GM23338 (cell line): ENCODE measurements at regions not wholly inside any gene's neighbourhood (a gene's known extent, or its start where the extent isn't known, plus 50 kb on each side); places are given as distances from the start of the nearest gene placed in this dataset.

Experiments used
- ATAC-seq: fragments of 200-7000 bp; cut with Tn5 transposase; 3 replicates; pipeline ENCODE4 v1.9.1; 2020
- DNase-seq: peaks from one replicate; pipeline ENCODE4 v3.0.0-alpha.2; 2015; ENCODE audit warnings: low spot score
- H2AFZ ChIP-seq: fragments of 200-600 bp; sonication (generic); 2 replicates; pipeline ENCODE4 v1.8.0; 2016; ENCODE audit warnings: antibody characterized with exemption, mild to moderate bottlenecking, moderate library complexity
- H3F3A ChIP-seq: fragments of 200-600 bp; sonication (generic); replicated peaks from 2 replicates; pipeline ENCODE4 v1.8.0; 2017; ENCODE audit warnings: antibody characterized with exemption, mixed run types, low read depth
- H3K27ac ChIP-seq: fragments of 200-600 bp; sonication (generic); 2 replicates; pipeline ENCODE4 v1.6.1; 2016; ENCODE audit warnings: low read depth
- H3K27me3 ChIP-seq: fragments of 200-600 bp; sonication (generic); 2 replicates; pipeline ENCODE4 v1.8.0; 2016; ENCODE audit warnings: mild to moderate bottlenecking, mixed run types, moderate library complexity; ENCODE audit not compliant: insufficient read depth
- H3K36me3 ChIP-seq: fragments of 200-600 bp; sonication (generic); 2 replicates; pipeline ENCODE4 v1.8.0; 2016; ENCODE audit warnings: mild to moderate bottlenecking; ENCODE audit not compliant: insufficient read depth
- H3K4me1 ChIP-seq: fragments of 200-600 bp; sonication (generic); 2 replicates; pipeline ENCODE4 v1.8.0; 2016; ENCODE audit warnings: mild to moderate bottlenecking, moderate library complexity; ENCODE audit not compliant: insufficient read depth
- H3K4me2 ChIP-seq: fragments of 200-600 bp; sonication (generic); 2 replicates; pipeline ENCODE4 v1.7.1; 2017; ENCODE audit warnings: mixed run types
- H3K4me3 ChIP-seq: fragments of 200-600 bp; sonication (generic); 2 replicates; pipeline ENCODE4 v1.6.1; 2016; ENCODE audit warnings: mixed run types
- H3K79me2 ChIP-seq: fragments of 200-600 bp; sonication (generic); replicated peaks from 2 replicates; pipeline ENCODE4 v1.8.0; 2017; ENCODE audit warnings: mild to moderate bottlenecking; ENCODE audit not compliant: insufficient read depth
- H3K9me2 ChIP-seq: fragments of 200-600 bp; sonication (generic); 2 replicates; pipeline ENCODE4 v1.8.0; 2017; ENCODE audit not compliant: insufficient read depth
- H4K20me1 ChIP-seq: fragments of 200-600 bp; sonication (generic); replicated peaks from 2 replicates; pipeline ENCODE4 v1.8.0; 2017; ENCODE audit warnings: mild to moderate bottlenecking; ENCODE audit not compliant: insufficient read depth
- H3K27ac Mint-ChIP-seq: 2 replicates; pipeline ENCODE4 v1.8.0; 2020; ENCODE audit warnings: inconsistent platforms, mild to moderate bottlenecking, moderate library complexity, mixed read lengths
- H3K27me3 Mint-ChIP-seq: 3 replicates; pipeline ENCODE4 v1.8.0; 2022; ENCODE audit warnings: low read depth, mild to moderate bottlenecking, moderate library complexity, mixed read lengths, inconsistent platforms; ENCODE audit not compliant: insufficient read depth, poor library complexity
- H3K36me3 Mint-ChIP-seq: 3 replicates; pipeline ENCODE4 v1.8.0; 2021; ENCODE audit warnings: low read depth, mild to moderate bottlenecking, inconsistent platforms, moderate library complexity, mixed read lengths
- H3K4me1 Mint-ChIP-seq: 3 replicates; pipeline ENCODE4 v1.8.0; 2020; ENCODE audit warnings: mild to moderate bottlenecking, inconsistent platforms, mixed read lengths
- H3K4me3 Mint-ChIP-seq: 3 replicates; pipeline ENCODE4 v1.8.0; 2021; ENCODE audit warnings: moderate library complexity, mild to moderate bottlenecking, inconsistent platforms, mixed read lengths
- H3K9me3 Mint-ChIP-seq: 3 replicates; pipeline ENCODE4 v1.8.0; 2020; ENCODE audit warnings: moderate library complexity, mild to moderate bottlenecking, inconsistent platforms, mixed read lengths
- CREB1 ChIP-seq: fragments of 250-450 bp; sonication (Bioruptor Pico); IDR thresholded peaks from 2 replicates; pipeline ENCODE4 v1.5.0; 2020; ENCODE audit warnings: low read depth, mild to moderate bottlenecking, moderate library complexity
- ETS1 ChIP-seq: IDR thresholded peaks from 2 replicates; pipeline ENCODE4 v1.6.1; 2016; ENCODE audit warnings: antibody characterized with exemption
- EZH2 ChIP-seq: fragments of 200-600 bp; sonication (generic); IDR thresholded peaks from one replicate; pipeline ENCODE4 v1.8.0; 2017; ENCODE audit warnings: antibody characterized with exemption, mild to moderate bottlenecking, low read depth; ENCODE audit not compliant: unreplicated experiment
- EZH2phosphoT487 ChIP-seq: fragments of 200-600 bp; sonication (generic); IDR thresholded peaks from one replicate; pipeline ENCODE4 v1.8.1; 2018; ENCODE audit warnings: antibody characterized with exemption; ENCODE audit not compliant: unreplicated experiment
- JUNB ChIP-seq: IDR thresholded peaks from one replicate; pipeline ENCODE4 v1.6.1; 2016; ENCODE audit warnings: antibody characterized with exemption; ENCODE audit not compliant: unreplicated experiment
- STAT1 ChIP-seq: IDR thresholded peaks from one replicate; pipeline ENCODE4 v1.6.1; 2016; ENCODE audit warnings: antibody characterized with exemption; ENCODE audit not compliant: unreplicated experiment
- ZNF462 ChIP-seq: fragments of 250-450 bp; sonication (Bioruptor Pico); IDR thresholded peaks from 2 replicates; pipeline ENCODE4 v1.5.0; 2020; ENCODE audit warnings: mild to moderate bottlenecking, moderate library complexity
- TF ChIP-seq, protein P1 (sequence below): IDR thresholded peaks from one replicate; pipeline ENCODE4 v1.6.1; 2018; ENCODE audit warnings: antibody characterized with exemption; ENCODE audit not compliant: unreplicated experiment
- TF ChIP-seq, protein P2 (sequence below), 2 experiments: fragments of 200-600 bp in 1 of 2; sonication (generic) in 1 of 2; conservative IDR thresholded peaks; 2 replicates each; pipeline versions ENCODE4 v1.5.1 to v1.6.1; 2016 to 2017; ENCODE audit warnings: antibody characterized with exemption in 2 of 2, low read depth in 2 of 2, mild to moderate bottlenecking in 2 of 2, moderate library complexity in 1 of 2

- no peak for TF ChIP-seq ZNF462 (CRISPR knock-in tag)
Measured at GRCh38 chr15:47991357-47991756, 129.4 kb upstream of the SLC24A5 start (continued).

DNA sequence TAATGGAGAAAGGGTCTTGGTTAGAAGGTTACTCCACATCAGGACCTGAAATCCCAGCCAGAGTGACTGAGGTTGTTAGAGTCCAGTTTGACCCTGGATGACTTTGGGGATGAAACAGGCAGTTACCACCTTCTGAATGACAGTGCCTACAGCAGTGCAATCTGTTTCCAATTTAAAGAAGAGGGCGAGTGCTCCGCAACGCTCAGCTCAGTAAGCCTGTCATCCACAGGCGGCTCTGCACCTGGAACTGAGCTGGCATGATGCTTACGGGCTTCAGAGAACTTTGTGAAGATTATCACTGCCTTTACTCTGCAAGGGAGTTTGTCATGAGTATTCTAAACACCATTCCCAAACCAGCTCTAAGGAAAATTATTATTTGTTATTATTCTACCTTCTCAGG, 127.7 kb upstream of the SLC24A5 start:
- Histone ChIP-seq H3K4me2 (no peak overlapping the region), H3K27ac (no peak overlapping the region), H3K4me3 (no peak overlapping the region), H3K27me3 (no peaks in the 10 kb centered on the region), H2AFZ (no peak overlapping the region), H3K4me1 (no peaks in the 10 kb centered on the region), H3K9me2 (0 out of 2 replicates have a peak, but pooled peaks cover 1% of the 10 kb centered on the region), H3F3A (no peaks in the 10 kb centered on the region), H3K36me3 (no peaks in the 10 kb centered on the region), H3K79me2 (no peaks in the 10 kb centered on the region), H4K20me1 (no peaks in the 10 kb centered on the region)
- H3K27me3 Mint-ChIP-seq: no peaks in the 10 kb centered on the region
- TF ChIP-seq EZH2: no peak
- TF ChIP-seq, protein P1, sequence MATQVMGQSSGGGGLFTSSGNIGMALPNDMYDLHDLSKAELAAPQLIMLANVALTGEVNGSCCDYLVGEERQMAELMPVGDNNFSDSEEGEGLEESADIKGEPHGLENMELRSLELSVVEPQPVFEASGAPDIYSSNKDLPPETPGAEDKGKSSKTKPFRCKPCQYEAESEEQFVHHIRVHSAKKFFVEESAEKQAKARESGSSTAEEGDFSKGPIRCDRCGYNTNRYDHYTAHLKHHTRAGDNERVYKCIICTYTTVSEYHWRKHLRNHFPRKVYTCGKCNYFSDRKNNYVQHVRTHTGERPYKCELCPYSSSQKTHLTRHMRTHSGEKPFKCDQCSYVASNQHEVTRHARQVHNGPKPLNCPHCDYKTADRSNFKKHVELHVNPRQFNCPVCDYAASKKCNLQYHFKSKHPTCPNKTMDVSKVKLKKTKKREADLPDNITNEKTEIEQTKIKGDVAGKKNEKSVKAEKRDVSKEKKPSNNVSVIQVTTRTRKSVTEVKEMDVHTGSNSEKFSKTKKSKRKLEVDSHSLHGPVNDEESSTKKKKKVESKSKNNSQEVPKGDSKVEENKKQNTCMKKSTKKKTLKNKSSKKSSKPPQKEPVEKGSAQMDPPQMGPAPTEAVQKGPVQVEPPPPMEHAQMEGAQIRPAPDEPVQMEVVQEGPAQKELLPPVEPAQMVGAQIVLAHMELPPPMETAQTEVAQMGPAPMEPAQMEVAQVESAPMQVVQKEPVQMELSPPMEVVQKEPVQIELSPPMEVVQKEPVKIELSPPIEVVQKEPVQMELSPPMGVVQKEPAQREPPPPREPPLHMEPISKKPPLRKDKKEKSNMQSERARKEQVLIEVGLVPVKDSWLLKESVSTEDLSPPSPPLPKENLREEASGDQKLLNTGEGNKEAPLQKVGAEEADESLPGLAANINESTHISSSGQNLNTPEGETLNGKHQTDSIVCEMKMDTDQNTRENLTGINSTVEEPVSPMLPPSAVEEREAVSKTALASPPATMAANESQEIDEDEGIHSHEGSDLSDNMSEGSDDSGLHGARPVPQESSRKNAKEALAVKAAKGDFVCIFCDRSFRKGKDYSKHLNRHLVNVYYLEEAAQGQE: no peak
- no peak for TF ChIP-seq EZH2phosphoT487
- TF ChIP-seq CREB1 (CRISPR knock-in tag): no peak
- TF ChIP-seq ETS1: no peak
- no peak for TF ChIP-seq STAT1
- no peak for TF ChIP-seq JUNB
- TF ChIP-seq, protein P2, sequence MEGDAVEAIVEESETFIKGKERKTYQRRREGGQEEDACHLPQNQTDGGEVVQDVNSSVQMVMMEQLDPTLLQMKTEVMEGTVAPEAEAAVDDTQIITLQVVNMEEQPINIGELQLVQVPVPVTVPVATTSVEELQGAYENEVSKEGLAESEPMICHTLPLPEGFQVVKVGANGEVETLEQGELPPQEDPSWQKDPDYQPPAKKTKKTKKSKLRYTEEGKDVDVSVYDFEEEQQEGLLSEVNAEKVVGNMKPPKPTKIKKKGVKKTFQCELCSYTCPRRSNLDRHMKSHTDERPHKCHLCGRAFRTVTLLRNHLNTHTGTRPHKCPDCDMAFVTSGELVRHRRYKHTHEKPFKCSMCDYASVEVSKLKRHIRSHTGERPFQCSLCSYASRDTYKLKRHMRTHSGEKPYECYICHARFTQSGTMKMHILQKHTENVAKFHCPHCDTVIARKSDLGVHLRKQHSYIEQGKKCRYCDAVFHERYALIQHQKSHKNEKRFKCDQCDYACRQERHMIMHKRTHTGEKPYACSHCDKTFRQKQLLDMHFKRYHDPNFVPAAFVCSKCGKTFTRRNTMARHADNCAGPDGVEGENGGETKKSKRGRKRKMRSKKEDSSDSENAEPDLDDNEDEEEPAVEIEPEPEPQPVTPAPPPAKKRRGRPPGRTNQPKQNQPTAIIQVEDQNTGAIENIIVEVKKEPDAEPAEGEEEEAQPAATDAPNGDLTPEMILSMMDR (conservative IDR thresholded peaks at IDR 0.05; ENCODE audit: low read depth in 2 of 2): no peak
- H3K4me1 Mint-ChIP-seq: no peaks in the 10 kb centered on the region
- ATAC-seq: no peak
- H3K9me3 Mint-ChIP-seq: no peaks in the 10 kb centered on the region
- no peak overlapping the region for H3K27ac Mint-ChIP-seq
- no peaks in the 10 kb centered on the region for H3K36me3 Mint-ChIP-seq
- no peak for DNase-seq
- H3K4me3 Mint-ChIP-seq: no peak overlapping the region
